ENCODE measurements at regions not wholly inside any gene's neighbourhood (a gene's known extent, or its start where the extent isn't known, plus 50 kb on each side); places are given as distances from the start of the nearest gene placed in this dataset.

DNA sequence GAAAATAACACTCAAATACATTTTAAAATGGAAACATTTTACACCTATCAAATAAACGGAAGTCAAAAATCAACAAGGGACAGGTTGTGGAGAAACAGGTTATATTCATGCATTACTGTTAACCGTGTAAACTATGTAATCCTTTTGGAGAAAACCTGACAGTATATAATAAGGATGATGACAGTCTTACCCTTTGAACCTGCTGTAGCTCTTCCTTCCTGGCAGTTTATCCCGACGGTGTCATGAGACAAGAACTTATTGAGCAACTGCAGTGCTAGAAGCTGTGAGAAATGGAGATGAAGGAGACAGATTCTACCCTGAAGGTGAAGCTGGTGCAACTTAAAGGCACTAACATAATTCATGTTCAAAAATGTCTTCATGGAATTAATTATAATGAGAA is 76.7 kb downstream of the PLEKHG1 start:
- TF ChIP-seq POLR2AphosphoS5 (IDR thresholded peaks at IDR 0.05; ENCODE audit: insufficient read depth in 1 of 2, low read depth in 1 of 2): no peak
- TF ChIP-seq, protein P1, sequence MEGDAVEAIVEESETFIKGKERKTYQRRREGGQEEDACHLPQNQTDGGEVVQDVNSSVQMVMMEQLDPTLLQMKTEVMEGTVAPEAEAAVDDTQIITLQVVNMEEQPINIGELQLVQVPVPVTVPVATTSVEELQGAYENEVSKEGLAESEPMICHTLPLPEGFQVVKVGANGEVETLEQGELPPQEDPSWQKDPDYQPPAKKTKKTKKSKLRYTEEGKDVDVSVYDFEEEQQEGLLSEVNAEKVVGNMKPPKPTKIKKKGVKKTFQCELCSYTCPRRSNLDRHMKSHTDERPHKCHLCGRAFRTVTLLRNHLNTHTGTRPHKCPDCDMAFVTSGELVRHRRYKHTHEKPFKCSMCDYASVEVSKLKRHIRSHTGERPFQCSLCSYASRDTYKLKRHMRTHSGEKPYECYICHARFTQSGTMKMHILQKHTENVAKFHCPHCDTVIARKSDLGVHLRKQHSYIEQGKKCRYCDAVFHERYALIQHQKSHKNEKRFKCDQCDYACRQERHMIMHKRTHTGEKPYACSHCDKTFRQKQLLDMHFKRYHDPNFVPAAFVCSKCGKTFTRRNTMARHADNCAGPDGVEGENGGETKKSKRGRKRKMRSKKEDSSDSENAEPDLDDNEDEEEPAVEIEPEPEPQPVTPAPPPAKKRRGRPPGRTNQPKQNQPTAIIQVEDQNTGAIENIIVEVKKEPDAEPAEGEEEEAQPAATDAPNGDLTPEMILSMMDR (IDR thresholded peaks at IDR 0.05): no peak
- TF ChIP-seq POLR2A (IDR thresholded peaks at IDR 0.05): no peak

Data from vagina (tissue), 2 donors.